ENCODE measurements at regions not wholly inside any gene's neighbourhood (a gene's known extent, or its start where the extent isn't known, plus 50 kb on each side); places are given as distances from the start of the nearest gene placed in this dataset.

GRCh38 chr5:92890841-92891244, 690.2 kb downstream of the NR2F1-AS1 start:
- TF ChIP-seq POLR2A (IDR thresholded peaks at IDR 0.05; ENCODE audit: low read length), result no peak
- TF ChIP-seq GATA1 (IDR thresholded peaks at IDR 0.05; ENCODE audit: low read depth, low read length), result no peak
